Large intestine (tissue), 3 donors: ENCODE measurements at regions not wholly inside any gene's neighbourhood (a gene's known extent, or its start where the extent isn't known, plus 50 kb on each side); places are given as distances from the start of the nearest gene placed in this dataset.
A peak's percentile ranks its signal among the peaks of the same experiment; 100 is the strongest.
"Not testable (repeated sequence)": the region's sequence is repeated elsewhere in the genome, so short reads cannot be mapped to it uniquely, and the experiment has no call there.

ENCODE experiments used
- DNase-seq, 2 donors: peaks; one replicate each; pipeline versions ENCODE4 v3.0.0 to v3.0.0-alpha.2; 2013
- H3K27ac ChIP-seq: one replicate; pipeline ENCODE4 v1.5.1; 2013; ENCODE audit warnings: low read length
- H3K27me3 ChIP-seq: 2 replicates; pipeline ENCODE4 v1.6.1; 2013; ENCODE audit warnings: low read length; ENCODE audit not compliant: control insufficient read depth, insufficient read depth
- H3K36me3 ChIP-seq: 2 replicates; pipeline ENCODE4 v1.6.1; 2013; ENCODE audit warnings: low read length; ENCODE audit not compliant: control insufficient read depth, insufficient read depth
- H3K4me1 ChIP-seq: one replicate; pipeline ENCODE4 v1.6.1; 2013; ENCODE audit warnings: low read length; ENCODE audit not compliant: control insufficient read depth, insufficient read depth
- H3K4me3 ChIP-seq: one replicate; pipeline ENCODE4 v1.5.1; 2013; ENCODE audit warnings: low read length
- H3K9me3 ChIP-seq: one replicate; pipeline ENCODE4 v1.6.1; 2013; ENCODE audit warnings: mild to moderate bottlenecking, low read depth, low read length, moderate library complexity; ENCODE audit not compliant: control insufficient read depth
- WGBS: methylation state at CpG from one replicate; pipeline ENCODE4 v1.1.5; 2013; ENCODE audit warnings: low lambda C conversion rate; ENCODE audit not compliant: insufficient coverage; 5-methylcytosine and 5-hydroxymethylcytosine counted together

GRCh38 chr15:81830520-81830919 is 215.3 kb downstream of the MEX3B start:
- 100% methylated on average over 1 of the region's 1 CpG for WGBS
- H3K4me3 ChIP-seq, result no peak overlapping the region
- H3K36me3 ChIP-seq, result no peaks in the 10 kb centered on the region
- H3K4me1 ChIP-seq, result no peaks in the 10 kb centered on the region
- no peaks in the 10 kb centered on the region for H3K9me3 ChIP-seq
- DNase-seq, result no peak
- H3K27ac ChIP-seq, result no peak overlapping the region
- no peaks in the 10 kb centered on the region for H3K27me3 ChIP-seq

DNA sequence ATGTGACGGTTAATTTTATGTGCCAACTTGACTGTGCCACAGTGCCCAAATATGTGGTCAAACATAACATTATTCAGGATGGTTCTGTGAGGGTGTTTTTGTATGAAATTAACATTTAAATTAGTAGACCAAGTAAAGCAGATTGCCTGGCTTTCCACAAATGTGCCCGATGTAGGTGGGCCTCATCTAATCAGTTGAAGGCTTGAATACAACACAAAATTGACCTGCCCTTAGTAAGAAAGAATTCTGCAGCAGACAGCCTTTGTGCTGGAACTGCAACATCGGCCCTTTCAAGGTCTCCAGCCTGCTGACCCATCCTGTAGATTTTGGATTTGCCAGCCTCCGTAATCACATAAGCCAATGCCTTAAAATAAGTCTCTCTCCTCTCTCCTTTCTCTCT is 215.9 kb downstream of the MEX3B start:
- H3K4me3 ChIP-seq, result no peak overlapping the region
- no peaks in the 10 kb centered on the region for H3K4me1 ChIP-seq
- no peak for DNase-seq
- no peaks in the 10 kb centered on the region for H3K36me3 ChIP-seq
- H3K27ac ChIP-seq, result no peak overlapping the region
- WGBS, result 100% methylated on average over 1 of the region's 4 CpGs
- H3K27me3 ChIP-seq, result no peaks in the 10 kb centered on the region
- no peaks in the 10 kb centered on the region for H3K9me3 ChIP-seq

- no peak for DNase-seq
- no peaks in the 10 kb centered on the region for H3K36me3 ChIP-seq
Measured at GRCh38 chr15:81828135-81828534, 217.7 kb downstream of the MEX3B start.

GRCh38 chr15:81825136-81825535 is 220.7 kb downstream of the MEX3B start:
- no peak overlapping the region for H3K4me3 ChIP-seq
- no peak overlapping the region for H3K27ac ChIP-seq
- WGBS, result 100% methylated on average over 1 of the region's 2 CpGs
- H3K36me3 ChIP-seq, result no peaks in the 10 kb centered on the region
- DNase-seq, result no peak
- H3K9me3 ChIP-seq, result no peaks in the 10 kb centered on the region
- no peaks in the 10 kb centered on the region for H3K27me3 ChIP-seq
- no peaks in the 10 kb centered on the region for H3K4me1 ChIP-seq

More at GRCh38 chr15:81828135-81828534, 217.7 kb downstream of the MEX3B start:
- Histone ChIP-seq H3K9me3 (no peaks in the 10 kb centered on the region), H3K4me3 (no peak overlapping the region), H3K27me3 (no peaks in the 10 kb centered on the region), H3K4me1 (no peaks in the 10 kb centered on the region), H3K27ac (no peak overlapping the region)

DNA sequence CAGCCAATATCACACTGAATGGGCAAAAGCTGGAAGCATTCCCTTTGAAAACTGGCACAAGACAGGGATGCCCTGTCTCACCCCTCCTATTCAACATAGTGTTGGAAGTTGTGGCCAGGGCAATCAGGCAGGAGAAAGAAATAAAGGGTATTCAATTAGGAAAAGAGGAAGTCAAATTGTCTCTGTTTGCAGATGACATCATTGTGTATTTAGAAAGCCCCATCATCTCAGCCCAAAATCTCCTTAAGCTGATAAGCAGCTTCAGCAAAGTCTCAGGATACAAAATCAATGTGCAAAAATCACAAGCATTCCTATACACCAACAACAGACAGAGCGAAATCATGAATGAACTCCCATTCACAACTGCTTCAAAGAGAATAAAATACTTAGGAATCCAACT is 223.2 kb downstream of the MEX3B start:
- H3K4me3 ChIP-seq, H3K4me1 ChIP-seq, H3K9me3 ChIP-seq, H3K36me3 ChIP-seq, H3K27ac ChIP-seq, H3K27me3 ChIP-seq, DNase-seq: not testable (repeated sequence)
- WGBS, result no CpG with 5 or more reads among the region's 1 CpG

DNA sequence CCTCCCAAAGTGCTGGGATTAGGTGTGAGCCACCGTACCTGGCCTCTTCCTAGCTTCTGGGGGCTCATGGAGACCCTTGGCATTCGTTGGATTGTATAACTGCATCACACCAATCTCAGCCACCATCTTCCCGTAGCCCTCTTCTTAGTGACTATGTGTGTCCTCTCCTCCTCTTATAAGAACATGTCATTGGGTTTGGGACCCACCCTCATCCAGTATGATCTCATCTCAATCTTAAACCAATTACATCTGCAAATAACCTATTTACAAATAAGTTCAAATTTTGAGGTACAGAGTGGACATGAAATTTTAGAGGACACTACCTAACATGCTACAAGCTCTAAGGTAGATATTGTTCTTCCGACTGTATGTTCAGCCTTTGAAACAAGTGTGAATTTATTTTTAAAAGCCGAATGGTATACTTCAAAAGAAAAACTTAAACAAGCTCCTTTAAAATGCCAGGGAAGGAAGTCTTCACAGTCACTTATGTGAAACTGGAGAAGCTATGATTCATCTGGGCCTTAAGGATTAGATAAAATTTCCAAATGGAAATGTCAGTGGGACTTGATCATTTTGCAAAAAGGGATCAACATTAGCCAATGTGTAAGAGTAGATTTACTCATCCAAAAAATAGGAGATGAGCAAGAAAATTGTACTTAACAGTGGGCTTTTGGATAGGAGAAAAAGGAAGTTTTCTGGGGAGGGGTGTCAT is 225.7 kb downstream of the MEX3B start:
- Histone ChIP-seq H3K36me3 (no peaks in the 10 kb centered on the region), H3K4me1 (no peaks in the 10 kb centered on the region), H3K9me3 (no peaks in the 10 kb centered on the region), H3K27me3 (no peaks in the 10 kb centered on the region), H3K27ac (no peak overlapping the region), H3K4me3 (no peak overlapping the region)
- no peak for DNase-seq
- WGBS, result 100% methylated on average over 2 of the region's 5 CpGs

GRCh38 chr15:81814882-81815455 is 230.8 kb downstream of the MEX3B start:
- no peak for DNase-seq
- no peaks in the 10 kb centered on the region for H3K9me3 ChIP-seq
- H3K36me3 ChIP-seq, result no peaks in the 10 kb centered on the region
- no peak overlapping the region for H3K4me3 ChIP-seq
- WGBS, result 85% methylated on average over 1 of the region's 7 CpGs
- H3K4me1 ChIP-seq, result no peaks in the 10 kb centered on the region
- no peak overlapping the region for H3K27ac ChIP-seq
- H3K27me3 ChIP-seq, result no peaks in the 10 kb centered on the region

DNA sequence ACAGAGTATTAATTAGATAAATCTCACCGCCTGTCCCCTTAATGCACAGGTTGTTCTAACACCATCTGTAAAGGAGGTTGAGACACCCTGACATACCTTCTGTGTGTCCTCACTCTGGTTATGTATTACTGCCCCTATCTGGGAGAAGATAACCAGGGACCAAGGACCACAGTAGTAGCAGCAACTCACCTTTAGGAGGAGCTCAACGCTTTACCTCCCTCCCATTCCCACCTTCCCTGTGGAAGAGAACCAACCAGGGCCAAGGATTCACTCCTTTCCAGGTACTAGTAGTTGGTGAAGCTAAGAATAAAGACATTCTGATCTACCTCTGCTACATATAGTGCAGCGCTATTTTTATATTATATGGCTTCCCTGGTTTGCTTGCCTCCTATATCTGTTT is 232.6 kb downstream of the MEX3B start:
- Histone ChIP-seq H3K36me3 (no peaks in the 10 kb centered on the region), H3K9me3 (no peaks in the 10 kb centered on the region), H3K27ac (no peak overlapping the region), H3K27me3 (no peaks in the 10 kb centered on the region), H3K4me3 (no peak overlapping the region), H3K4me1 (no peaks in the 10 kb centered on the region)
- peak in 1 of 2 donors; percentile 1 for DNase-seq
- no CpG with 5 or more reads among the region's 3 CpGs for whole genome bisulfite sequencing

DNA sequence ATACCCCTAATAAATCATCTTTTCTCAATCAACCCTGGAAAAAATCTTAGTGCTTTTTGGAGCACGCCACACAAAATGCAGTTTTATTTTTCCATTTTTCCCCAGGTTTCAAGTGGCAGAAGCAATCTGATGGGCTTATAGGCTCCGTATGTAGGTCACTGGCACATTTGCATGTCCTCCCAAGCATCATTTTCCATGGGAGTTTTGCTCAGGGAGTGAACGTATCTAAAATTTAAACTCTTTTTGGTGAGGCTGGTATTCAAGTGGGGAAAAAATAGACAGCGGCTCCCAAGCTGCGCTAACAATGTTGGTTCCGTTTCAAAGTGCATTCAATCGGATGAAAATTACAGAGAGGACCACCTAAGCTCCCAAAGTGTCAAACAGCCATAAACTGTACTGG is 233.4 kb downstream of the MEX3B start:
- Histone ChIP-seq H3K27ac (no peak overlapping the region), H3K4me1 (no peaks in the 10 kb centered on the region), H3K4me3 (no peak overlapping the region), H3K9me3 (no peaks in the 10 kb centered on the region), H3K36me3 (no peaks in the 10 kb centered on the region), H3K27me3 (no peaks in the 10 kb centered on the region)
- no peak for DNase-seq
- WGBS, result 100% methylated on average over 2 of the region's 7 CpGs

DNA sequence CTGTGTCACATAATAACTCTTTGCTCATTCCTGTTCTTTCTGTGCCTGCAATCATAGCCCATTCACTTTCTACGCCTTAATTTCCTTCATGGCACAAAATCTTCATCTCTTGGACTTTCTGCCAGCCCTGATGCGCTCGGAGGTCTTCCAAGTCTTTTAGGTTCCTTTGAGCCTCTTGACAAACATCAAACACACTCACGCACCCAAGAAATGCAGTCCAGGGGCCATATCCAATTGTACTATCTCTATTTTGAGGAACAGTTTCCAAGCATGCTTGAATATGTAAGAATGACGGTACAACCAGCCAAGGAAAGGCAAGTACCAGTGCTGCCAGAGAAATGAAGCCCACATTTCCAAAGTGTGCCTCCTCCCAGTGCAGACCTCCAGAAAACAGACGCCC is 234.1 kb downstream of the MEX3B start:
- no peak for DNase-seq
- no peaks in the 10 kb centered on the region for H3K9me3 ChIP-seq
- no CpG with 5 or more reads among the region's 6 CpGs for WGBS
- no peaks in the 10 kb centered on the region for H3K4me1 ChIP-seq
- H3K27me3 ChIP-seq, result no peaks in the 10 kb centered on the region
- H3K36me3 ChIP-seq, result no peaks in the 10 kb centered on the region
- no peak overlapping the region for H3K4me3 ChIP-seq
- H3K27ac ChIP-seq, result no peak overlapping the region

- no peaks in the 10 kb centered on the region for H3K9me3 ChIP-seq
- no peaks in the 10 kb centered on the region for H3K36me3 ChIP-seq
- DNase-seq, result no peak
- H3K4me1 ChIP-seq, result no peaks in the 10 kb centered on the region
- H3K27ac ChIP-seq, result no peak overlapping the region
- no peaks in the 10 kb centered on the region for H3K27me3 ChIP-seq
- 100% methylated on average over 2 of the region's 4 CpGs for WGBS
- H3K4me3 ChIP-seq, result no peak overlapping the region
Measured at GRCh38 chr15:81809543-81809942, 236.3 kb downstream of the MEX3B start.
